Fibroblast of villous mesenchyme (primary cell): ENCODE measurements at regions not wholly inside any gene's neighbourhood (a gene's known extent, or its start where the extent isn't known, plus 50 kb on each side); places are given as distances from the start of the nearest gene placed in this dataset.

Experiments used
- DNase-seq: peaks from one replicate; pipeline ENCODE4 v3.0.0-alpha.2; 2010; ENCODE audit warnings: low read depth
- H3K4me3 ChIP-seq: 2 replicates; pipeline ENCODE4 v1.5.1; 2011; ENCODE audit warnings: low read depth, mild to moderate bottlenecking, low read length
- CTCF ChIP-seq: IDR thresholded peaks from 2 replicates; pipeline ENCODE4 v1.5.1; 2012; ENCODE audit warnings: low read depth, mild to moderate bottlenecking, low read length; ENCODE audit not compliant: insufficient read depth

GRCh38 chr2:176566961-176567360 lies 297.7 kb downstream of the MTX2 start:
- no peak for TF ChIP-seq CTCF
- DNase-seq: no peak
- no peak overlapping the region for H3K4me3 ChIP-seq

DNA sequence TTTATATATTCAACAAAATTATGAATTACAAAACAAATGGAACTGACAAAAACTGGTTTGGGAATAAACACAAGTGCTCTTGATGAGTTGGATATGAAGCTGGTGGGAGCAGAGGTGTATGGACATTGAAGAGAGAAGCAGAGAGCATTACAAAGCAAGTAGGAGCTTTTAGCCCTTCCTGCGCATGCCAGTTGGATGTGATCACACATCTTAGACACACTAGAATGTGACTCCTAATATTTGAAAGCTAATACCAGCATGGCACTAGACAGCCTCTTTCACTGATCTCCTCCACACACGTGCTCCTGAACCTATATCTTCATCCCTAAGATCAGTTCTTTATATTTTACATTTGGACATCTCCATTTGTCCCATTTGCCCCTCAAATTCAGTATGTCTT lies 298.1 kb downstream of the MTX2 start:
- no peak for TF ChIP-seq CTCF
- H3K4me3 ChIP-seq: no peak overlapping the region
- no peak for DNase-seq

GRCh38 chr2:176569574-176569973 lies 300.3 kb downstream of the MTX2 start:
- DNase-seq: no peak

DNA sequence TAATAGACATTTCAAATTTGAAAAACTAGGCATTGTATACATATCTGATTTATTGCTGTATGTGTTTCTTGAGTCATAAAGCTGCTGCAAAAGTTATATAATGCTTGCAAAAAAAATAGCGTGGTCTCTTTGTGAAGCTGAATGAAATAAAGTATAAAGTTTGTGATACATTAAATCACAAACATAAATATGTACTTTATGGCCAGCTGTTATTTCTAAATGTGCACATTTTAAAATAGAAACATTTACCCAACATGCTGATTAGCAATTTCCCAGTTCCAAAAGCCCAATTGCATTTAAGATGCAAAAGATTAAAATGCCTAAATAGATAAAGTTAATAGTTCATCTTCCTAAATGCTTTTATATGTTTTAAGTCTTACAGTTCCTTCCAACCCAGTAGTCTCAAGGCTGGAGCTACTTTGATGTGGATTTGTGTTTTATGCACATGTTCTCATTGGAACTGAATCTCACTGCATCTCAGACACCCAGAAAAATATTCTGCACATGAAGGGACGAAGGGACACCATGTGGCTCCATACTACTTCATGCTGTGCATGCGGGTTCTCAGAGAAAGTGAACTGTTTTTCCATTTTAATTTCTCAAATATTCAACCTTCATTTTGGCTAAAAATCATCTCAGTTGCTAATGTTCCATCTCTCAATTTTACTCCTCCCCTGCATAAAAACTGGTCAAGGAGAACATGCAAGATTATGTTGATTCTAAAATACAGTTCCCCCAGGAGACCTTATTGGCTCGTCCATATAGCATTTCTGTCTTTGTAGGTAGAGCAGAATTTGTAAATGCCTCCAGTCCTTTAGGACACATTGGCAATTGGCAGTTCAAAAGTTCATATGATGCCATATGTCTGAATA lies 304.6 kb downstream of the MTX2 start:
- no peak for DNase-seq
- H3K4me3 ChIP-seq: no peak overlapping the region
- no peak for TF ChIP-seq CTCF

More at GRCh38 chr2:176569574-176569973, 300.3 kb downstream of the MTX2 start:
- no peak overlapping the region for H3K4me3 ChIP-seq
- TF ChIP-seq CTCF: no peak

- no peak overlapping the region for H3K4me3 ChIP-seq
- DNase-seq: no peak
- TF ChIP-seq CTCF: no peak
These were observed 305.4 kb downstream of the MTX2 start for GRCh38 chr2:176574484-176575236.

DNA sequence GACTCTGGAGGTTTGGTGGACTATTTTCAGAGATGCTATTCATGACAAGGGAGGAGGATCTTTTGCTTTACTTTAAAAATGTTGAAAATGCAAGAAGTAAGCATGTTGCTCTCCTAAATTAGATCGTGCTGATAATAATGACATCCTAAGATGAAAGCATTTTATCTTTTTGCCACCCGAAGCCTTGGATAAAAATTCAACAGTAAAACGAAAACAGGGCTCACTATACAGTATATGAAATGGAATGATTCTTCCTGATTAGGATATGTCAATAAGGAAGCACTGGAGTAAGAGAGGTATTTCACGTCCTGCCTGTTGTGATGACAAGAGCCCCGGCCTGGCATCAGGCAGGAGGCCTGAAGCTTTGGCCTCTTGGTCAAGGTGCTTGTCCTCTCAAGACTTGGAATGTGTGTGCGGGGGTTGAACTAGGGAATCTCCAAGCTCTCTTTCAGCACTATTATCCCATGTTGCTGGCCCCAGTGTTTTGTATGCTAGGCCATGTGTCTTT lies 306.0 kb downstream of the MTX2 start:
- no peak overlapping the region for H3K4me3 ChIP-seq
- DNase-seq: no peak
- no peak for TF ChIP-seq CTCF
